WTC11 (cell line): ENCODE measurements at regions not wholly inside any gene's neighbourhood (a gene's known extent, or its start where the extent isn't known, plus 50 kb on each side); places are given as distances from the start of the nearest gene placed in this dataset.
A peak's percentile ranks its signal among the peaks of the same experiment; 100 is the strongest.

Source experiments
- ATF1 ChIP-seq: sonication (generic); formaldehyde crosslinking; IDR thresholded peaks from 2 replicates; pipeline ENCODE4 v1.8.1; 2023; ENCODE audit warnings: mild to moderate bottlenecking, moderate library complexity, missing genetic modification reagents
- CREM ChIP-seq: sonication (generic); formaldehyde crosslinking; IDR thresholded peaks from 2 replicates; pipeline ENCODE4 v1.8.1; 2022; ENCODE audit warnings: mild to moderate bottlenecking, missing genetic modification reagents, moderate library complexity
- ETV6 ChIP-seq: sonication (generic); formaldehyde crosslinking; IDR thresholded peaks from 2 replicates; pipeline ENCODE4 v1.8.1; 2022; ENCODE audit warnings: mild to moderate bottlenecking, missing genetic modification reagents
- FOXP1 ChIP-seq: sonication (generic); formaldehyde crosslinking; IDR thresholded peaks from 2 replicates; pipeline ENCODE4 v1.8.0; 2022; ENCODE audit warnings: missing genetic modification reagents, mild to moderate bottlenecking, moderate library complexity, borderline replicate concordance
- GABPB1 ChIP-seq: sonication (generic); formaldehyde crosslinking; IDR thresholded peaks from 2 replicates; pipeline ENCODE4 v1.8.1; 2023; ENCODE audit warnings: mild to moderate bottlenecking, missing genetic modification reagents
- GRHL2 ChIP-seq: fragments of 250-450 bp; sonication (Bioruptor Pico); IDR thresholded peaks from 2 replicates; pipeline ENCODE4 v1.8.0; 2022; ENCODE audit warnings: mild to moderate bottlenecking, moderate library complexity; ENCODE audit not compliant: insufficient replicate concordance, severe bottlenecking
- KAT7 ChIP-seq: sonication (generic); formaldehyde crosslinking; IDR thresholded peaks from 2 replicates; pipeline ENCODE4 v1.8.1; 2023; ENCODE audit warnings: missing genetic modification reagents, mild to moderate bottlenecking, borderline replicate concordance
- NFE2L1 ChIP-seq: sonication (generic); formaldehyde crosslinking; IDR thresholded peaks from 2 replicates; pipeline ENCODE4 v1.8.1; 2023; ENCODE audit warnings: missing genetic modification reagents
- NR2C2 ChIP-seq: sonication (generic); formaldehyde crosslinking; IDR thresholded peaks from 2 replicates; pipeline ENCODE4 v1.8.0; 2022; ENCODE audit warnings: mild to moderate bottlenecking, missing genetic modification reagents
- NR3C1 ChIP-seq: sonication (generic); formaldehyde crosslinking; conservative IDR thresholded peaks from 2 replicates; pipeline ENCODE4 v1.8.1; 2023; ENCODE audit warnings: low read depth, mild to moderate bottlenecking, missing genetic modification reagents
- PRRX2 ChIP-seq: fragments of 250-450 bp; sonication (Bioruptor Pico); IDR thresholded peaks from 2 replicates; pipeline ENCODE4 v1.8.0; 2021; ENCODE audit warnings: mild to moderate bottlenecking
- RELA ChIP-seq: sonication (generic); formaldehyde crosslinking; IDR thresholded peaks from 2 replicates; pipeline ENCODE4 v1.8.1; 2022; ENCODE audit warnings: missing genetic modification reagents, mild to moderate bottlenecking, borderline replicate concordance
- RORB ChIP-seq: fragments of 250-450 bp; sonication (Bioruptor Pico); IDR thresholded peaks from 2 replicates; pipeline ENCODE4 v1.9.0; 2021; ENCODE audit warnings: mild to moderate bottlenecking
- SMAD4 ChIP-seq: sonication (generic); formaldehyde crosslinking; IDR thresholded peaks from 2 replicates; pipeline ENCODE4 v1.8.0; 2022; ENCODE audit warnings: mild to moderate bottlenecking, missing genetic modification reagents
- SP1 ChIP-seq: sonication (generic); formaldehyde crosslinking; conservative IDR thresholded peaks from 2 replicates; pipeline ENCODE4 v1.8.1; 2022; ENCODE audit warnings: missing genetic modification reagents
- TEAD1 ChIP-seq: sonication (generic); formaldehyde crosslinking; IDR thresholded peaks from 2 replicates; pipeline ENCODE4 v1.8.0; 2022; ENCODE audit warnings: mild to moderate bottlenecking, missing genetic modification reagents
- TEAD4 ChIP-seq: sonication (generic); formaldehyde crosslinking; IDR thresholded peaks from 2 replicates; pipeline ENCODE4 v1.8.0; 2022; ENCODE audit warnings: mild to moderate bottlenecking, missing genetic modification reagents
- ZBTB21 ChIP-seq: sonication (generic); formaldehyde crosslinking; IDR thresholded peaks from 2 replicates; pipeline ENCODE4 v1.8.1; 2023; ENCODE audit warnings: mild to moderate bottlenecking, missing genetic modification reagents, borderline replicate concordance
- ZNF232 ChIP-seq: sonication (generic); formaldehyde crosslinking; IDR thresholded peaks from 2 replicates; pipeline ENCODE4 v1.8.0; 2022; ENCODE audit warnings: mild to moderate bottlenecking, missing genetic modification reagents
- ZNF671 ChIP-seq: fragments of 250-450 bp; sonication (Bioruptor Pico); IDR thresholded peaks from 2 replicates; pipeline ENCODE4 v1.8.0; 2021; ENCODE audit warnings: mild to moderate bottlenecking
- TF ChIP-seq, protein P1 (sequence below): fragments of 250-450 bp; sonication (Bioruptor Pico); IDR thresholded peaks from 2 replicates; pipeline ENCODE4 v1.9.0; 2021; ENCODE audit warnings: mild to moderate bottlenecking
- TF ChIP-seq, protein P2 (sequence below): fragments of 250-450 bp; sonication (Bioruptor Pico); IDR thresholded peaks from 2 replicates; pipeline ENCODE4 v1.9.0; 2021; ENCODE audit warnings: moderate library complexity, mild to moderate bottlenecking, inconsistent platforms, borderline replicate concordance
- TF ChIP-seq, protein P3 (sequence below): sonication (generic); formaldehyde crosslinking; IDR thresholded peaks from 2 replicates; pipeline ENCODE4 v1.8.1; 2022; ENCODE audit warnings: low read depth, mild to moderate bottlenecking, moderate library complexity, missing genetic modification reagents, borderline replicate concordance
- TF ChIP-seq, protein P4 (sequence below): sonication (generic); formaldehyde crosslinking; IDR thresholded peaks from 2 replicates; pipeline ENCODE4 v1.8.0; 2023; ENCODE audit warnings: missing genetic modification reagents
- TF ChIP-seq, protein P5 (sequence below): fragments of 200-600 bp; IDR thresholded peaks from 2 replicates; pipeline ENCODE4 v1.8.0; 2022; ENCODE audit warnings: antibody characterized with exemption
- TF ChIP-seq, protein P6 (sequence below): sonication (generic); formaldehyde crosslinking; IDR thresholded peaks from 2 replicates; pipeline ENCODE4 v1.8.1; 2023; ENCODE audit warnings: mild to moderate bottlenecking, missing genetic modification reagents, moderate library complexity
- TF ChIP-seq, protein P7 (sequence below): sonication (generic); formaldehyde crosslinking; IDR thresholded peaks from 2 replicates; pipeline ENCODE4 v1.8.1; 2022; ENCODE audit warnings: mild to moderate bottlenecking, moderate library complexity, missing genetic modification reagents
- TF ChIP-seq, protein P8 (sequence below): sonication (generic); formaldehyde crosslinking; IDR thresholded peaks from 2 replicates; pipeline ENCODE4 v1.8.1; 2023; ENCODE audit warnings: mild to moderate bottlenecking, missing genetic modification reagents, moderate library complexity
- TF ChIP-seq, protein P9 (sequence below): sonication (generic); formaldehyde crosslinking; IDR thresholded peaks from 2 replicates; pipeline ENCODE4 v1.8.1; 2022; ENCODE audit warnings: mild to moderate bottlenecking, missing genetic modification reagents, moderate library complexity, borderline replicate concordance
- TF ChIP-seq, protein P10 (sequence below): fragments of 250-450 bp; sonication (Bioruptor Pico); IDR thresholded peaks from 2 replicates; pipeline ENCODE4 v2.1.2; 2022; ENCODE audit warnings: mild to moderate bottlenecking, moderate library complexity

DNA sequence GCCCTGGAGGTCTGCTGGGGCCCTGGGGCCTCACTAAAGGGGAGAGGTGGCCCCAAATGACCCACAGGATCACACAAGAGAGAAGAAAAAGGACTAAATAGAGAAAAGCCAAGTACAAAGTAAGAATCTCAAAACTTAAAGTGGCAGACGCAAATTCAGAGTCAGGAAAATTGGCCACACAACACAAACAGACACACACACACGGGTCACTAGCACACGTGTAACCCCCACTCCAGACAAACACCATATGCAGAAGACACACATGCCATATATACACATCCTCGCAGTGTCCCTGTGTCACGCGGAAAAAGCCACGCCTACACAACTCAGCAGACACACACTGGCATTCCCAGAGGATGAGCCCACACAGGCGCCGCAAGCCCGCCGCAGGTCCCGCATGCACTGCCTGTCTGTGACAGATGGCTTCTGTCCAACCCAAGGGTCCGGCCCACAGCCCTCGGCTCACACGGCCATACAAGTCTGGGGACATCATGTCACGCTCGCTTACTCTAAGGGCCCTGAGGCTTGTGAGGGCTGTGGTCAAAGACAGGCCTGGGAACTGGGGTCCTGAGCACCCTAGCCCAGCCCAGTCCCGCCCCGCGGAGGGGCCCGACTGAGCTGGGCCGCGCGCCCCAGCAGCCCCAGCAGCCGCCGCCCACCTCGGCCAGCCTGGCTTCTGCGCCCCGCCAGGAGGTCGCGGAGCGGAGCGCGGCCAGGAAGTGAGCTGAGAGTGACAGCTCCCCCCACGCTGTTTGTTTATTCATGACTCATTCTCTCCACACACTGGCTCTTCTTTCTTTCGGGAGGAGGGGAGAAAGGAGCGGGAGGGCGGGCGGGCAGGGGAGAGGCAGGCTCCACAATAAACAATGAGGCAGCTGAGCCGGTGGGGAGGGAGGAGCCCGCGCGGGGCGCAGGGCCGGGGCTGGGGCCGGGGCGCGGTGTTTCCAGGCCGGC, 95.5 kb upstream of the ZMIZ1 start (continued):
- TF ChIP-seq, protein P1, sequence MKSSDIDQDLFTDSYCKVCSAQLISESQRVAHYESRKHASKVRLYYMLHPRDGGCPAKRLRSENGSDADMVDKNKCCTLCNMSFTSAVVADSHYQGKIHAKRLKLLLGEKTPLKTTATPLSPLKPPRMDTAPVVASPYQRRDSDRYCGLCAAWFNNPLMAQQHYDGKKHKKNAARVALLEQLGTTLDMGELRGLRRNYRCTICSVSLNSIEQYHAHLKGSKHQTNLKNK (CRISPR knock-in tag), result no peak
- no peak for TF ChIP-seq TEAD1 (CRISPR knock-in tag)
- TF ChIP-seq ZBTB21 (CRISPR knock-in tag), result no peak
- TF ChIP-seq, protein P2, sequence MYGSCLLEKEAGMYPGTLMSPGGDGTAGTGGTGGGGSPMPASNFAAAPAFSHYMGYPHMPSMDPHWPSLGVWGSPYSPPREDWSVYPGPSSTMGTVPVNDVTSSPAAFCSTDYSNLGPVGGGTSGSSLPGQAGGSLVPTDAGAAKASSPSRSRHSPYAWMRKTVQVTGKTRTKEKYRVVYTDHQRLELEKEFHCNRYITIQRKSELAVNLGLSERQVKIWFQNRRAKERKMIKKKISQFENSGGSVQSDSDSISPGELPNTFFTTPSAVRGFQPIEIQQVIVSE (CRISPR knock-in tag), result no peak
- TF ChIP-seq, protein P3, sequence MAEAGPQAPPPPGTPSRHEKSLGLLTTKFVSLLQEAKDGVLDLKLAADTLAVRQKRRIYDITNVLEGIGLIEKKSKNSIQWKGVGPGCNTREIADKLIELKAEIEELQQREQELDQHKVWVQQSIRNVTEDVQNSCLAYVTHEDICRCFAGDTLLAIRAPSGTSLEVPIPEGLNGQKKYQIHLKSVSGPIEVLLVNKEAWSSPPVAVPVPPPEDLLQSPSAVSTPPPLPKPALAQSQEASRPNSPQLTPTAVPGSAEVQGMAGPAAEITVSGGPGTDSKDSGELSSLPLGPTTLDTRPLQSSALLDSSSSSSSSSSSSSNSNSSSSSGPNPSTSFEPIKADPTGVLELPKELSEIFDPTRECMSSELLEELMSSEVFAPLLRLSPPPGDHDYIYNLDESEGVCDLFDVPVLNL (CRISPR knock-in tag), result no peak
- no peak for TF ChIP-seq ETV6 (CRISPR knock-in tag)
- TF ChIP-seq, protein P4, sequence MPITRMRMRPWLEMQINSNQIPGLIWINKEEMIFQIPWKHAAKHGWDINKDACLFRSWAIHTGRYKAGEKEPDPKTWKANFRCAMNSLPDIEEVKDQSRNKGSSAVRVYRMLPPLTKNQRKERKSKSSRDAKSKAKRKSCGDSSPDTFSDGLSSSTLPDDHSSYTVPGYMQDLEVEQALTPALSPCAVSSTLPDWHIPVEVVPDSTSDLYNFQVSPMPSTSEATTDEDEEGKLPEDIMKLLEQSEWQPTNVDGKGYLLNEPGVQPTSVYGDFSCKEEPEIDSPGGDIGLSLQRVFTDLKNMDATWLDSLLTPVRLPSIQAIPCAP (CRISPR knock-in tag), result no peak
- TF ChIP-seq FOXP1 (CRISPR knock-in tag), result 0 out of 2 replicates have a peak, but pooled peaks have one; percentile 29
- TF ChIP-seq, protein P5, sequence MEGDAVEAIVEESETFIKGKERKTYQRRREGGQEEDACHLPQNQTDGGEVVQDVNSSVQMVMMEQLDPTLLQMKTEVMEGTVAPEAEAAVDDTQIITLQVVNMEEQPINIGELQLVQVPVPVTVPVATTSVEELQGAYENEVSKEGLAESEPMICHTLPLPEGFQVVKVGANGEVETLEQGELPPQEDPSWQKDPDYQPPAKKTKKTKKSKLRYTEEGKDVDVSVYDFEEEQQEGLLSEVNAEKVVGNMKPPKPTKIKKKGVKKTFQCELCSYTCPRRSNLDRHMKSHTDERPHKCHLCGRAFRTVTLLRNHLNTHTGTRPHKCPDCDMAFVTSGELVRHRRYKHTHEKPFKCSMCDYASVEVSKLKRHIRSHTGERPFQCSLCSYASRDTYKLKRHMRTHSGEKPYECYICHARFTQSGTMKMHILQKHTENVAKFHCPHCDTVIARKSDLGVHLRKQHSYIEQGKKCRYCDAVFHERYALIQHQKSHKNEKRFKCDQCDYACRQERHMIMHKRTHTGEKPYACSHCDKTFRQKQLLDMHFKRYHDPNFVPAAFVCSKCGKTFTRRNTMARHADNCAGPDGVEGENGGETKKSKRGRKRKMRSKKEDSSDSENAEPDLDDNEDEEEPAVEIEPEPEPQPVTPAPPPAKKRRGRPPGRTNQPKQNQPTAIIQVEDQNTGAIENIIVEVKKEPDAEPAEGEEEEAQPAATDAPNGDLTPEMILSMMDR, result no peak
- TF ChIP-seq, protein P6, sequence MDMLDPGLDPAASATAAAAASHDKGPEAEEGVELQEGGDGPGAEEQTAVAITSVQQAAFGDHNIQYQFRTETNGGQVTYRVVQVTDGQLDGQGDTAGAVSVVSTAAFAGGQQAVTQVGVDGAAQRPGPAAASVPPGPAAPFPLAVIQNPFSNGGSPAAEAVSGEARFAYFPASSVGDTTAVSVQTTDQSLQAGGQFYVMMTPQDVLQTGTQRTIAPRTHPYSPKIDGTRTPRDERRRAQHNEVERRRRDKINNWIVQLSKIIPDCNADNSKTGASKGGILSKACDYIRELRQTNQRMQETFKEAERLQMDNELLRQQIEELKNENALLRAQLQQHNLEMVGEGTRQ (CRISPR knock-in tag), result no peak
- TF ChIP-seq, protein P7, sequence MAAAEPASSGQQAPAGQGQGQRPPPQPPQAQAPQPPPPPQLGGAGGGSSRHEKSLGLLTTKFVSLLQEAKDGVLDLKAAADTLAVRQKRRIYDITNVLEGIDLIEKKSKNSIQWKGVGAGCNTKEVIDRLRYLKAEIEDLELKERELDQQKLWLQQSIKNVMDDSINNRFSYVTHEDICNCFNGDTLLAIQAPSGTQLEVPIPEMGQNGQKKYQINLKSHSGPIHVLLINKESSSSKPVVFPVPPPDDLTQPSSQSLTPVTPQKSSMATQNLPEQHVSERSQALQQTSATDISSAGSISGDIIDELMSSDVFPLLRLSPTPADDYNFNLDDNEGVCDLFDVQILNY (CRISPR knock-in tag), result 0 out of 2 replicates have a peak, but pooled peaks have one; percentile 28
- TF ChIP-seq, protein P8, sequence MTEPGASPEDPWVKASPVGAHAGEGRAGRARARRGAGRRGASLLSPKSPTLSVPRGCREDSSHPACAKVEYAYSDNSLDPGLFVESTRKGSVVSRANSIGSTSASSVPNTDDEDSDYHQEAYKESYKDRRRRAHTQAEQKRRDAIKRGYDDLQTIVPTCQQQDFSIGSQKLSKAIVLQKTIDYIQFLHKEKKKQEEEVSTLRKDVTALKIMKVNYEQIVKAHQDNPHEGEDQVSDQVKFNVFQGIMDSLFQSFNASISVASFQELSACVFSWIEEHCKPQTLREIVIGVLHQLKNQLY (CRISPR knock-in tag), result no peak
- no peak for TF ChIP-seq CREM (CRISPR knock-in tag)
- no peak for TF ChIP-seq SMAD4
- no peak for TF ChIP-seq ZNF671
- no peak for TF ChIP-seq TEAD4 (CRISPR knock-in tag)
- no peak for TF ChIP-seq NR3C1
- TF ChIP-seq, protein P9, sequence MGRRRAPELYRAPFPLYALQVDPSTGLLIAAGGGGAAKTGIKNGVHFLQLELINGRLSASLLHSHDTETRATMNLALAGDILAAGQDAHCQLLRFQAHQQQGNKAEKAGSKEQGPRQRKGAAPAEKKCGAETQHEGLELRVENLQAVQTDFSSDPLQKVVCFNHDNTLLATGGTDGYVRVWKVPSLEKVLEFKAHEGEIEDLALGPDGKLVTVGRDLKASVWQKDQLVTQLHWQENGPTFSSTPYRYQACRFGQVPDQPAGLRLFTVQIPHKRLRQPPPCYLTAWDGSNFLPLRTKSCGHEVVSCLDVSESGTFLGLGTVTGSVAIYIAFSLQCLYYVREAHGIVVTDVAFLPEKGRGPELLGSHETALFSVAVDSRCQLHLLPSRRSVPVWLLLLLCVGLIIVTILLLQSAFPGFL, result no peak
- no peak for TF ChIP-seq ZNF232 (CRISPR knock-in tag)
- TF ChIP-seq NR2C2 (CRISPR knock-in tag), result no peak
- no peak for TF ChIP-seq RELA (CRISPR knock-in tag)
- TF ChIP-seq ATF1 (CRISPR knock-in tag), result no peak
- TF ChIP-seq NFE2L1 (CRISPR knock-in tag), result peak; percentile 23
- no peak for TF ChIP-seq RORB (CRISPR knock-in tag)
- TF ChIP-seq SP1 (CRISPR knock-in tag), result no peak
- TF ChIP-seq, protein P10, sequence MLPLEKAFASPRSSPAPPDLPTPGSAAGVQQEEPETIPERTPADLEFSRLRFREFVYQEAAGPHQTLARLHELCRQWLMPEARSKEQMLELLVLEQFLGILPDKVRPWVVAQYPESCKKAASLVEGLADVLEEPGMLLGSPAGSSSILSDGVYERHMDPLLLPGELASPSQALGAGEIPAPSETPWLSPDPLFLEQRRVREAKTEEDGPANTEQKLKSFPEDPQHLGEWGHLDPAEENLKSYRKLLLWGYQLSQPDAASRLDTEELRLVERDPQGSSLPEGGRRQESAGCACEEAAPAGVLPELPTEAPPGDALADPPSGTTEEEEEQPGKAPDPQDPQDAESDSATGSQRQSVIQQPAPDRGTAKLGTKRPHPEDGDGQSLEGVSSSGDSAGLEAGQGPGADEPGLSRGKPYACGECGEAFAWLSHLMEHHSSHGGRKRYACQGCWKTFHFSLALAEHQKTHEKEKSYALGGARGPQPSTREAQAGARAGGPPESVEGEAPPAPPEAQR (CRISPR knock-in tag), result no peak
- no peak for TF ChIP-seq PRRX2 (CRISPR knock-in tag)
- TF ChIP-seq GABPB1 (CRISPR knock-in tag), result 0 out of 2 replicates have a peak, but pooled peaks have one; percentile 26
- no peak for TF ChIP-seq KAT7
- TF ChIP-seq GRHL2 (CRISPR knock-in tag), result no peak
